ENCODE measurements at regions not wholly inside any gene's neighbourhood (a gene's known extent, or its start where the extent isn't known, plus 50 kb on each side); places are given as distances from the start of the nearest gene placed in this dataset.

DNA sequence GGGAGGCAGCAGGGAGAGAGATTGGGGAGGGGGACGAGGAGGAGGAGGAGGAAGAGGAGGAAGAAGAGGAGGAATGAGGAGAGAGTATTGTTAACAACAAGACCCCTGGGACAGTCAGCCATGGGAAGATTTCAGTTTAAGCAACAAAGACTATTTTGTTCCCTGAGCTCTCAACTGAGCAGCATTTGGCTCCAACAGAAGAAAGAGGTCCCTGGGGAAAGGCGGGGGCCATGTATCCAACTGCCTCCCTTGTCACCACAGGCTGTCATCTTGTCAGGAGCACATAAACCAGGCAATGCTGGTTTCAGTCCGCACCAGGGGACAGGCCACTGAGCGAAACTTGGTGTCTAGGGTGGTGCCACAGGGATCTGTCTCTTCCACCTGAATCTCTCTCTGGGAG is 316.1 kb downstream of the TLE1 start:
- no peak overlapping the region for H3K4me3 ChIP-seq
- RAD21 ChIA-PET (ENCODE audit: unreplicated experiment) = no interaction called here
- no peak overlapping the region for H3K27ac ChIP-seq (ENCODE audit: control insufficient read depth, insufficient read depth)
- SMC1A ChIA-PET (ENCODE audit: uncharacterized antibody, unreplicated experiment) = no interaction called here
- intact Hi-C loops (cut with micrococcal nuclease; ENCODE audit: unreplicated experiment) (no loop called here), in situ Hi-C loops (cut with MboI) (no loop called here)
- no peak for DNase-seq (ENCODE audit: low read depth, low spot score)
- H3K9me3 ChIP-seq (replicated peaks; ENCODE audit: control insufficient read depth, insufficient read depth, low read length) = no peaks in the 10 kb centered on the region
- FAIRE-seq = no peak
- no peaks in the 10 kb centered on the region for H4K20me1 ChIP-seq (ENCODE audit: control insufficient read depth, insufficient read depth)
- BruUV-seq (replicated peaks) = no TSS peak
- H3K4me2 ChIP-seq (ENCODE audit: control insufficient read depth, insufficient read depth) = no peak overlapping the region
- H2AFZ ChIP-seq (ENCODE audit: control insufficient read depth, low read depth, low read length) = no peak overlapping the region
- ATAC-seq = no peak
- 8% methylated on average over 4 of the region's 4 CpGs for WGBS (ENCODE audit: insufficient coverage, insufficient replicate concordance, low lambda C conversion rate, missing lambda C conversion rate)
- no peaks in the 10 kb centered on the region for H3K79me2 ChIP-seq (ENCODE audit: control insufficient read depth, insufficient read depth, low read length)
- no peak overlapping the region for H3K9ac ChIP-seq (ENCODE audit: control insufficient read depth, insufficient read depth, low read length)
- POLR2A ChIA-PET = no interaction called here
- TF ChIP-seq EED (IDR thresholded peaks at IDR 0.05; ENCODE audit: low read depth) = no peak
- TF ChIP-seq, protein P1, sequence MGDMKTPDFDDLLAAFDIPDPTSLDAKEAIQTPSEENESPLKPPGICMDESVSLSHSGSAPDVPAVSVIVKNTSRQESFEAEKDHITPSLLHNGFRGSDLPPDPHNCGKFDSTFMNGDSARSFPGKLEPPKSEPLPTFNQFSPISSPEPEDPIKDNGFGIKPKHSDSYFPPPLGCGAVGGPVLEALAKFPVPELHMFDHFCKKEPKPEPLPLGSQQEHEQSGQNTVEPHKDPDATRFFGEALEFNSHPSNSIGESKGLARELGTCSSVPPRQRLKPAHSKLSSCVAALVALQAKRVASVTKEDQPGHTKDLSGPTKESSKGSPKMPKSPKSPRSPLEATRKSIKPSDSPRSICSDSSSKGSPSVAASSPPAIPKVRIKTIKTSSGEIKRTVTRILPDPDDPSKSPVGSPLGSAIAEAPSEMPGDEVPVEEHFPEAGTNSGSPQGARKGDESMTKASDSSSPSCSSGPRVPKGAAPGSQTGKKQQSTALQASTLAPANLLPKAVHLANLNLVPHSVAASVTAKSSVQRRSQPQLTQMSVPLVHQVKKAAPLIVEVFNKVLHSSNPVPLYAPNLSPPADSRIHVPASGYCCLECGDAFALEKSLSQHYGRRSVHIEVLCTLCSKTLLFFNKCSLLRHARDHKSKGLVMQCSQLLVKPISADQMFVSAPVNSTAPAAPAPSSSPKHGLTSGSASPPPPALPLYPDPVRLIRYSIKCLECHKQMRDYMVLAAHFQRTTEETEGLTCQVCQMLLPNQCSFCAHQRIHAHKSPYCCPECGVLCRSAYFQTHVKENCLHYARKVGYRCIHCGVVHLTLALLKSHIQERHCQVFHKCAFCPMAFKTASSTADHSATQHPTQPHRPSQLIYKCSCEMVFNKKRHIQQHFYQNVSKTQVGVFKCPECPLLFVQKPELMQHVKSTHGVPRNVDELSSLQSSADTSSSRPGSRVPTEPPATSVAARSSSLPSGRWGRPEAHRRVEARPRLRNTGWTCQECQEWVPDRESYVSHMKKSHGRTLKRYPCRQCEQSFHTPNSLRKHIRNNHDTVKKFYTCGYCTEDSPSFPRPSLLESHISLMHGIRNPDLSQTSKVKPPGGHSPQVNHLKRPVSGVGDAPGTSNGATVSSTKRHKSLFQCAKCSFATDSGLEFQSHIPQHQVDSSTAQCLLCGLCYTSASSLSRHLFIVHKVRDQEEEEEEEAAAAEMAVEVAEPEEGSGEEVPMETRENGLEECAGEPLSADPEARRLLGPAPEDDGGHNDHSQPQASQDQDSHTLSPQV (IDR thresholded peaks at IDR 0.05) = no peak
- TF ChIP-seq MXI1 (IDR thresholded peaks at IDR 0.05; ENCODE audit: low read depth, low read length) = no peak
- no peak for TF ChIP-seq TCF12 (IDR thresholded peaks at IDR 0.05; ENCODE audit: low read depth, low read length)
- TF ChIP-seq MEF2A (IDR thresholded peaks at IDR 0.05; ENCODE audit: insufficient read depth, low read depth, low read length) = no peak
- no peaks in the 10 kb centered on the region for H3K4me1 ChIP-seq (ENCODE audit: control insufficient read depth, insufficient read depth, low read length)
- no peaks in the 10 kb centered on the region for H3K27me3 ChIP-seq (replicated peaks in 1 of 2; ENCODE audit: control insufficient read depth in 2 of 2, insufficient read depth in 2 of 2, low read length in 1 of 2)
- CTCF ChIA-PET = no interaction called here
- no peaks in the 10 kb centered on the region for H3K36me3 ChIP-seq (ENCODE audit: control insufficient read depth in 2 of 2, insufficient read depth in 2 of 2, low read length in 1 of 2)

Data from GM12878 (cell line).